RWPE1 (cell line): ENCODE measurements at regions not wholly inside any gene's neighbourhood (a gene's known extent, or its start where the extent isn't known, plus 50 kb on each side); places are given as distances from the start of the nearest gene placed in this dataset.

Experiments used
- CTCF ChIA-PET: fragments of 350-600 bp; sonication (Branson Sonifier 250); formaldehyde crosslinking; extraction: SDS; loops from one replicate; lab custom pipeline; 2021; lab: Yijun Ruan, JAX
- POLR2A ChIA-PET: fragments of 400-600 bp; formaldehyde crosslinking; extraction: SDS; loops from one replicate; lab custom pipeline; 2020; ENCODE audit warnings: antibody characterized with exemption; ENCODE audit not compliant: low non-redundant PET; lab: Yijun Ruan, JAX
- DNase-seq: peaks from one replicate; pipeline ENCODE4 v3.0.0; 2012; ENCODE audit warnings: low spot score
- H3K27ac ChIP-seq: fragments of 450-650 bp; 2 replicates; pipeline ENCODE4 v1.5.1; 2017
- TF ChIP-seq, protein P1 (sequence below): fragments of 450-650 bp; conservative IDR thresholded peaks from 2 replicates; pipeline ENCODE4 v1.5.1; 2017; ENCODE audit warnings: low read depth, mild to moderate bottlenecking

DNA sequence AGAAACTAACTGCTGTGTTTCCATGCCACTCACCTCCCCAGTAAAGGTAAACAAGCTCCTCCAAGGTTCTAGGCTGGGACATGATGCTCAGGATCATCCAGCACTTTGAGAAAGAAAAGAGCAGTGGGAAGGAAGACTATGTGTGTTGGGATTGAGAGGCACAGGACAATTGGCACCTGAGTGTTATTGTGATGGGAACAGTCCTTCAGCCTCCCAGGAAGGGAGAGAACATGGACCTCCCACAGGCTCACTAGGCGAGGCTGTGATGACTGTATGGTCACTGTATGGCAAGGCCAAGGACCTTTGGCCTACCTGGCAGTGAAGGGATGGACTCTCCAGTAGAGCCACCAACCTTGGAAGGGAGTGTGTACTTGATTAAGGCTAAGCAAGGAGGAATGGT is 123.2 kb upstream of the UNC5B start:
- TF ChIP-seq, protein P1, sequence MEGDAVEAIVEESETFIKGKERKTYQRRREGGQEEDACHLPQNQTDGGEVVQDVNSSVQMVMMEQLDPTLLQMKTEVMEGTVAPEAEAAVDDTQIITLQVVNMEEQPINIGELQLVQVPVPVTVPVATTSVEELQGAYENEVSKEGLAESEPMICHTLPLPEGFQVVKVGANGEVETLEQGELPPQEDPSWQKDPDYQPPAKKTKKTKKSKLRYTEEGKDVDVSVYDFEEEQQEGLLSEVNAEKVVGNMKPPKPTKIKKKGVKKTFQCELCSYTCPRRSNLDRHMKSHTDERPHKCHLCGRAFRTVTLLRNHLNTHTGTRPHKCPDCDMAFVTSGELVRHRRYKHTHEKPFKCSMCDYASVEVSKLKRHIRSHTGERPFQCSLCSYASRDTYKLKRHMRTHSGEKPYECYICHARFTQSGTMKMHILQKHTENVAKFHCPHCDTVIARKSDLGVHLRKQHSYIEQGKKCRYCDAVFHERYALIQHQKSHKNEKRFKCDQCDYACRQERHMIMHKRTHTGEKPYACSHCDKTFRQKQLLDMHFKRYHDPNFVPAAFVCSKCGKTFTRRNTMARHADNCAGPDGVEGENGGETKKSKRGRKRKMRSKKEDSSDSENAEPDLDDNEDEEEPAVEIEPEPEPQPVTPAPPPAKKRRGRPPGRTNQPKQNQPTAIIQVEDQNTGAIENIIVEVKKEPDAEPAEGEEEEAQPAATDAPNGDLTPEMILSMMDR, result no peak
- no peak overlapping the region for H3K27ac ChIP-seq
- CTCF ChIA-PET, result interaction anchor here (0.6 kb wide), 1 partner anchor 136 kb away, joined by 4 read pairs; no protein-coding TSS in a partner anchor
- no peak for DNase-seq
- POLR2A ChIA-PET, result no interaction called here

DNA sequence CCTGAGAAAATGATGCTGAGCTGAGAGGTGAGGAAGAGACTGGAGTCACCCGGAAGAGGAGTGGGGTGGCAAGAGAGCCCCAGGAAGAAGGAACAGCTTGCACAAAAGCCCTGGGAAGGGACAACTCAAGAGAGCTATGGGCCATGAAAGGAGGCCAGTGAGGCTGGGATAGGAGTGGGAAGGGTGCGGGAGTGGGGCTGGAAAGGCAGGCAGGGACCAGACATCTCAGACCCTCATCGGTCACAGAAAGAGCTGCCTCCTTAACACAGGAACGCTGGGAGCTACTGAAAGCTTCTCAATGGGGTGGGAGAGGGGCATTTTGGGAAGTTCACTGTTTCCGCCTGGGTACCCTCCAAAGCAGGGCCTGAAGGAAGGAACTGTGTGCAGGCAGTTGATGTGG is 122.0 kb upstream of the UNC5B start:
- ChIA-PET CTCF (interaction anchor here (0.7 kb wide), 1 partner anchor 62 kb away, joined by 3 read pairs; no protein-coding TSS in a partner anchor), POLR2A (no interaction called here)
- no peak for DNase-seq

GRCh38 chr10:71090801-71091200 is 121.6 kb upstream of the UNC5B start:
- ChIA-PET CTCF (interaction anchor here (0.7 kb wide), 1 partner anchor 62 kb away, joined by 3 read pairs; no protein-coding TSS in a partner anchor), POLR2A (no interaction called here)
- H3K27ac ChIP-seq, result no peak overlapping the region
- DNase-seq, result no peak
- TF ChIP-seq, protein P1, result no peak

More for the DNA sequence above, 122.0 kb upstream of the UNC5B start:
- TF ChIP-seq, protein P1, result no peak
- H3K27ac ChIP-seq, result no peak overlapping the region

DNA sequence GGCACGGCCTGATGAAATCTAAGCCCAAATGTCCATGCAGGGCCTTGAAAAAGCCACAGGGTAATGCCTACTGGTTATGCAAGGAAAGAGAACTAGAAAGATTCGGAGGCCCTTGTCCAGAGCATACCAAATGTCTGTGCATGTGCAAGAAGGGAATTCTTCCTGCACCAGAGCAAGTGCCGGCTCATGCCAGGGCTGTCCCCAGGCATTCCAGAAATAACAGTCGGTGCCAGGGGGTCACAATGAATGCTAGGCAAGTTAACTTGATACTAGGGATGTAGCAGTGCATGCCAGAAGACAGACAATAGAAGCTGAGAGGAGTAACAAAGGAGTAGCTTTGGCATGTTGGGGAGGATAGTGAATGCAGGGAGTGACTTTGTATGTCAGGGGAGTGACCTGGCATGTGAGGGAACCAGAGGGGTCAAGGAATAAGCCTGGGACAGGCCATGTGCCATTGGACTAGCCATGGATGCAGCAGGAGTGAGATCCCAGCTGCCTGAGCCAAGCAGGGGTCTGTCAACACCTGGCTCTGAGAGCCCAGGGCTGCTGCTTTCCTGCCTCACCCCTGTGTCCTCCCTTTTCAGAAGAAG is 119.5 kb upstream of the UNC5B start:
- ChIA-PET CTCF (no interaction called here), POLR2A (no interaction called here)
- TF ChIP-seq, protein P1, result no peak
- no peak overlapping the region for H3K27ac ChIP-seq
- DNase-seq, result no peak

DNA sequence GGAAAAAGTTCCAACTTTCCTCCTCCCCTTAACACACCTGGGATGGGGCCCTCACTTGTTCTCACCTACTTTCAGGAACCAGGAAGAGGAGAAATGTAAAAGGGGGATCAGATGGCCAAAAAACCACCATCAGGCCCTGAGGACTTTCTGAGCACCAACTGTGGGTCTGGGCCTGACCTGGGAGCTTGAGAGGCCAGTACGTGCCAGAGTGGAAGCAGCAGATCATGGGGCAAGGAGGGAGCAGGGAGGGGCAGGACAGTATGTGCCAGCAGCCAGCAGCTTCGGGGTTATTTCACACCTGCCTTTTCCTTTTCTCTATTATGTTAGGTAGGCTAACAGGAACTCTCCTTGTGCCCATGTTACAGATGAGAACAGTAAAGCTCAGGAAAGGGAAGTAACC is 118.8 kb upstream of the UNC5B start:
- ChIA-PET POLR2A (no interaction called here), CTCF (no interaction called here)
- TF ChIP-seq, protein P1, result no peak
- H3K27ac ChIP-seq, result no peak overlapping the region
- no peak for DNase-seq

DNA sequence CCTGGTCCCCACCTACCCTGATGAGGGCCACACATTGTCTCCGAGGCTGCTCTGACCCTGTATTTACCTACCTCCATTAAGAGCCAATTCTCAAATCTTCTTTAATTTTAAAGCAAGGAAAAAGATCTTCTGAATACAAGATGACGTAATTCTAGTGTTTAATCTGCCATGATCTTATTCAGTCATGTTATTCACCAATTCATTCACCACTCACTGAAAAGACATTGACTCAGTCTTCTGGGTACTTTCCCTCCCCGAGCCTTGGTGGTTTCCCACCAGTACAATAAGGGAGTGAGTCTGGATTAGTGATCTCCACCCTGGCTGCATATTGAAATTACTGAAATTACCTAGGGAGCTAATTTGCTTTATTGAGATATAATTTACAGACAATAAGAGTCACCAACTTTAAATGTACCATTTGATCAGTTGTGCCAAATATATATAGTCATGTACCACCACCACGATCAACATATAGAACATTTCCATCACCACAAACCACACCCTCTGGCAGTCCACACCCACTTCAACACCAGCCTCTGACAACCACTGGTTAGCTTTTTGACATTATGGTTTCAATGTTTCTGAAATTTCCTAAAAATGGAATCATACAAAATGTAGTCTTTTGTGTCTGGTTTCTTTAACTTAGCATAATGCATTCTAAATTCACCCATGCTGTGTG is 117.5 kb upstream of the UNC5B start:
- ChIA-PET CTCF (interaction anchor here (0.6 kb wide), 1 partner anchor 95 kb away, joined by 3 read pairs; no protein-coding TSS in a partner anchor), POLR2A (no interaction called here)
- no peak for DNase-seq
- TF ChIP-seq, protein P1, result no peak
- H3K27ac ChIP-seq, result no peak overlapping the region
